GM18907 (cell line): ENCODE measurements at regions not wholly inside any gene's neighbourhood (a gene's known extent, or its start where the extent isn't known, plus 50 kb on each side); places are given as distances from the start of the nearest gene placed in this dataset.
"Not testable (repeated sequence)": the region's sequence is repeated elsewhere in the genome, so short reads cannot be mapped to it uniquely, and the experiment has no call there.

Source experiments
- ATAC-seq: cut with Tn5 transposase; IDR thresholded peaks from one replicate; pipeline ENCODE4 v1.9.1; 2021; ENCODE audit warnings: mild to moderate bottlenecking, moderate library complexity; ENCODE audit not compliant: unreplicated experiment

GRCh38 chr2:188787021-188787657 lies 187.0 kb upstream of the COL3A1 start:
- ATAC-seq = no peak

GRCh38 chr2:188787658-188788240 lies 186.4 kb upstream of the COL3A1 start:
- no peak for ATAC-seq

GRCh38 chr2:188788621-188789020 lies 185.6 kb upstream of the COL3A1 start:
- ATAC-seq = no peak

GRCh38 chr2:188789951-188790350 lies 184.2 kb upstream of the COL3A1 start:
- ATAC-seq = no peak

GRCh38 chr2:188794453-188794852 lies 179.7 kb upstream of the COL3A1 start:
- ATAC-seq = not testable (repeated sequence)

- ATAC-seq = no peak
Measured at GRCh38 chr2:188795762-188796161, 178.4 kb upstream of the COL3A1 start.

- no peak for ATAC-seq
Measured at GRCh38 chr2:188797371-188797770, 176.8 kb upstream of the COL3A1 start.

- ATAC-seq = no peak
Measured at GRCh38 chr2:188798159-188798558, 176.0 kb upstream of the COL3A1 start.

- ATAC-seq = no peak
Measured at GRCh38 chr2:188805219-188805618, 169.0 kb upstream of the COL3A1 start.

GRCh38 chr2:188808947-188809355 lies 165.2 kb upstream of the COL3A1 start:
- ATAC-seq = no peak

- no peak for ATAC-seq
Measured at GRCh38 chr2:188810586-188810985, 163.6 kb upstream of the COL3A1 start.

GRCh38 chr2:188811522-188811921 lies 162.7 kb upstream of the COL3A1 start:
- no peak for ATAC-seq

- no peak for ATAC-seq
Measured at GRCh38 chr2:188813315-188813714, 160.9 kb upstream of the COL3A1 start.

- no peak for ATAC-seq
Measured at GRCh38 chr2:188813857-188814256, 160.3 kb upstream of the COL3A1 start.

GRCh38 chr2:188819011-188819410 lies 155.2 kb upstream of the COL3A1 start:
- ATAC-seq = no peak

GRCh38 chr2:188819792-188820191 lies 154.4 kb upstream of the COL3A1 start:
- ATAC-seq = no peak

- no peak for ATAC-seq
Measured at GRCh38 chr2:188820576-188820975, 153.6 kb upstream of the COL3A1 start.

GRCh38 chr2:188824125-188824524 lies 150.0 kb upstream of the COL3A1 start:
- no peak for ATAC-seq

GRCh38 chr2:188833331-188833730 lies 140.8 kb upstream of the COL3A1 start:
- no peak for ATAC-seq

- no peak for ATAC-seq
Measured at GRCh38 chr2:188833799-188834198, 140.4 kb upstream of the COL3A1 start.

- no peak for ATAC-seq
Measured at GRCh38 chr2:188835006-188835405, 139.2 kb upstream of the COL3A1 start.

GRCh38 chr2:188835821-188836220 lies 138.4 kb upstream of the COL3A1 start:
- ATAC-seq = no peak

- no peak for ATAC-seq
Measured at GRCh38 chr2:188845692-188846091, 128.5 kb upstream of the COL3A1 start.
